ENCODE measurements at regions not wholly inside any gene's neighbourhood (a gene's known extent, or its start where the extent isn't known, plus 50 kb on each side); places are given as distances from the start of the nearest gene placed in this dataset.

DNA sequence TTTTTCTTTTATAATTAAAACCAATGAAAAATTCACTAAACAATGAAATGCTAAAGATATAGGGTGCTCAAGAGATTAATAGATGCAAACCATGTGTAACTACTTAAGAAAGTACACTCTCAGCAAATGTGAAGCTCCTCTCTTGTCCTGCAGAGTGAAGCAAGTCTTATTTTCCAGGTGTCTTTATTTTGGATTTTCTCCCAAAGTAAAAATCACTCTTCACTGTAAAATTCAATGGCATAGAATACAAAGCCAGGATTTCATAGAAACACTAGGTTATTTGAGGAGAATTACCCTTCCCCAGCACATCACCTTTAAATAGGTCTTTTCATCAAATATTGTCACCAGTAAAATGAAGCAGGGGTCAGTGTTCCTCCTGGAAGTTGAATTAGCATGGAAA lies 57.0 kb upstream of the GIMD1 start:
- H3K79me2 ChIP-seq (ENCODE audit: insufficient read depth, low read length), result no peaks in the 10 kb centered on the region
- H3K27ac ChIP-seq (ENCODE audit: low read depth, low read length), result no peak overlapping the region
- TF ChIP-seq CTCF (IDR thresholded peaks at IDR 0.05; ENCODE audit: extremely low read depth, low read depth, low read length), result no peak
- no peaks in the 10 kb centered on the region for H4K20me1 ChIP-seq (ENCODE audit: insufficient read depth, low read length)
- H3K4me3 ChIP-seq (ENCODE audit: insufficient read depth, low read length), result no peak overlapping the region
- no peak overlapping the region for H2AFZ ChIP-seq (ENCODE audit: low read length)
- no peaks in the 10 kb centered on the region for H3K27me3 ChIP-seq (ENCODE audit: insufficient read depth, low read length)
- no peaks in the 10 kb centered on the region for H3K9me3 ChIP-seq (ENCODE audit: low read depth, low read length)
- no peak overlapping the region for H3K4me2 ChIP-seq (ENCODE audit: insufficient read depth, low read length)
- H3K36me3 ChIP-seq (ENCODE audit: insufficient read depth, low read length), result no peaks in the 10 kb centered on the region
- H3K4me1 ChIP-seq (ENCODE audit: insufficient read depth, low read length), result peaks cover 4% of the 10 kb centered on the region
- DNase-seq (ENCODE audit: insufficient read length, low spot score, missing footprints), result no peak

GRCh38 chr4:106424426-106424825 lies 55.8 kb upstream of the GIMD1 start:
- Histone ChIP-seq H2AFZ (ENCODE audit: low read length) (peak overlapping the region; percentile 3), H4K20me1 (ENCODE audit: insufficient read depth, low read length) (no peaks in the 10 kb centered on the region), H3K9me3 (ENCODE audit: low read depth, low read length) (no peaks in the 10 kb centered on the region), H3K79me2 (ENCODE audit: insufficient read depth, low read length) (no peaks in the 10 kb centered on the region), H3K36me3 (ENCODE audit: insufficient read depth, low read length) (no peaks in the 10 kb centered on the region), H3K27me3 (ENCODE audit: insufficient read depth, low read length) (no peaks in the 10 kb centered on the region), H3K4me2 (ENCODE audit: insufficient read depth, low read length) (no peak overlapping the region), H3K4me1 (ENCODE audit: insufficient read depth, low read length) (peaks cover 4% of the 10 kb centered on the region), H3K4me3 (ENCODE audit: insufficient read depth, low read length) (no peak overlapping the region), H3K27ac (ENCODE audit: low read depth, low read length) (no peak overlapping the region)
- no peak for DNase-seq (ENCODE audit: insufficient read length, low spot score, missing footprints)
- TF ChIP-seq CTCF (IDR thresholded peaks at IDR 0.05; ENCODE audit: extremely low read depth, low read depth, low read length), result no peak

DNA sequence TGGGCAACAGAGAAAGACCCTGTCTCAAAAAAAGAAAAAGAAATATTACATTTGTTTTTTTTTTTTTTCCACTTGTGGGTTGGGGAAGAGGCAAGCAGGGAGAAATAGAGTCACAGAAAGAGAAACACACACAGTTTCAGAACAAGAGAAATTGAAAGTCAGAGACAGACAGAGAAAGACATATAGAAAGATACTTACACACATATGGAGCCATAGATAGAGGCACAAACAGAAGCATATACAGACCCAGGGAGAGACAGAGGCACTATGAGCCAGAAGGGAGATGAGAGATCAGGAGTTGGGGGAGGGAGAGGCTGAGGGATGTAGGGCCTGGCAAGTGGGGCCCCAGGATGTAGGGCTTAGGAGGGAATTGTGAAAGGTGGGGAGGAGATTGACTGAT lies 55.2 kb upstream of the GIMD1 start:
- no peaks in the 10 kb centered on the region for H3K9me3 ChIP-seq (ENCODE audit: low read depth, low read length)
- H3K27me3 ChIP-seq (ENCODE audit: insufficient read depth, low read length), result no peaks in the 10 kb centered on the region
- no peak for TF ChIP-seq CTCF (IDR thresholded peaks at IDR 0.05; ENCODE audit: extremely low read depth, low read depth, low read length)
- H3K79me2 ChIP-seq (ENCODE audit: insufficient read depth, low read length), result no peaks in the 10 kb centered on the region
- H3K27ac ChIP-seq (ENCODE audit: low read depth, low read length), result no peak overlapping the region
- no peak overlapping the region for H3K4me2 ChIP-seq (ENCODE audit: insufficient read depth, low read length)
- H3K4me3 ChIP-seq (ENCODE audit: insufficient read depth, low read length), result no peak overlapping the region
- H2AFZ ChIP-seq (ENCODE audit: low read length), result no peak overlapping the region
- DNase-seq (ENCODE audit: insufficient read length, low spot score, missing footprints), result no peak
- no peaks in the 10 kb centered on the region for H3K36me3 ChIP-seq (ENCODE audit: insufficient read depth, low read length)
- H4K20me1 ChIP-seq (ENCODE audit: insufficient read depth, low read length), result no peaks in the 10 kb centered on the region
- peaks cover 4% of the 10 kb centered on the region for H3K4me1 ChIP-seq (ENCODE audit: insufficient read depth, low read length)

- H3K4me3 ChIP-seq (ENCODE audit: insufficient read depth, low read length), result no peak overlapping the region
- no peak for TF ChIP-seq CTCF (IDR thresholded peaks at IDR 0.05; ENCODE audit: extremely low read depth, low read depth, low read length)
- no peaks in the 10 kb centered on the region for H3K36me3 ChIP-seq (ENCODE audit: insufficient read depth, low read length)
- no peaks in the 10 kb centered on the region for H3K27me3 ChIP-seq (ENCODE audit: insufficient read depth, low read length)
- no peaks in the 10 kb centered on the region for H3K79me2 ChIP-seq (ENCODE audit: insufficient read depth, low read length)
- H3K9me3 ChIP-seq (ENCODE audit: low read depth, low read length), result no peaks in the 10 kb centered on the region
- no peak for DNase-seq (ENCODE audit: insufficient read length, low spot score, missing footprints)
- H3K4me2 ChIP-seq (ENCODE audit: insufficient read depth, low read length), result no peak overlapping the region
- H4K20me1 ChIP-seq (ENCODE audit: insufficient read depth, low read length), result no peaks in the 10 kb centered on the region
- H2AFZ ChIP-seq (ENCODE audit: low read length), result no peak overlapping the region
- no peak overlapping the region for H3K27ac ChIP-seq (ENCODE audit: low read depth, low read length)
- peaks cover 4% of the 10 kb centered on the region for H3K4me1 ChIP-seq (ENCODE audit: insufficient read depth, low read length)
Measured at GRCh38 chr4:106422766-106423165, 54.2 kb upstream of the GIMD1 start.

Data from osteoblast (primary cell).